A549 (cell line): ENCODE measurements at regions not wholly inside any gene's neighbourhood (a gene's known extent, or its start where the extent isn't known, plus 50 kb on each side); places are given as distances from the start of the nearest gene placed in this dataset.

ENCODE experiments used
- ATAC-seq, 2 experiments: fragments of 200-7000 bp in 1 of 2; fragments of >200 bp in 1 of 2; cut with Nextera tagmentation in 1 of 2; cut with Tn5 transposase in 1 of 2; 3 replicates each; pipeline versions ENCODE4 v1.8.0 to v1.9.1; 2018 to 2020; ENCODE audit warnings: mild to moderate bottlenecking in 1 of 2, moderate library complexity in 1 of 2
- CTCF ChIA-PET: fragments of 300-600 bp; sonication (Branson Sonifier 250); formaldehyde crosslinking; extraction: SDS; loops from one replicate; lab custom pipeline; 2021; ENCODE audit warnings: antibody characterized with exemption, inconsistent platforms; lab: Yijun Ruan, JAX
- POLR2A ChIA-PET: fragments of 350-600 bp; formaldehyde crosslinking; extraction: SDS; loops from one replicate; lab custom pipeline; 2021; ENCODE audit warnings: antibody characterized with exemption, inconsistent platforms; lab: Yijun Ruan, JAX
- DNase-seq, 2 experiments: peaks; one replicate each; pipeline versions ENCODE4 v3.0.0 to v3.0.0-alpha.2; 2011 to 2016; ENCODE audit warnings: low read depth in 1 of 2, low spot score in 1 of 2
- FAIRE-seq: peaks from 2 replicates; lab custom pipeline; 2011; peaks lifted over from hg19 to GRCh38; lab: Jason Lieb, UNC
- H3K27ac ChIP-seq, 2 experiments: fragments of >200 bp; sonication (Bioruptor Twin); formaldehyde crosslinking; 3 replicates each; pipeline ENCODE4 v1.5.1; 2016 to 2017
- H3K4me1 ChIP-seq: fragments of >200 bp; sonication (Bioruptor Twin); formaldehyde crosslinking; 3 replicates; pipeline ENCODE4 v1.6.1; 2016
- H3K4me2 ChIP-seq: fragments of >200 bp; sonication (Bioruptor Twin); formaldehyde crosslinking; 3 replicates; pipeline ENCODE4 v1.6.1; 2016
- H3K4me3 ChIP-seq: fragments of >200 bp; sonication (Bioruptor Twin); formaldehyde crosslinking; 3 replicates; pipeline ENCODE4 v1.5.1; 2016
- H3K9me3 ChIP-seq: fragments of >200 bp; sonication (Bioruptor Twin); formaldehyde crosslinking; 3 replicates; pipeline ENCODE4 v1.6.1; 2016
- CBX2 ChIP-seq: fragments of 200-600 bp; sonication (generic); IDR thresholded peaks from 2 replicates; pipeline ENCODE4 v1.6.1; 2016; ENCODE audit warnings: low read depth, mild to moderate bottlenecking, borderline replicate concordance
- CHD2 ChIP-seq: fragments of 150-350 bp; IDR thresholded peaks from 2 replicates; pipeline ENCODE4 v1.6.1; 2014; ENCODE audit warnings: low read length; ENCODE audit not compliant: partially characterized antibody
- CHD4 ChIP-seq: fragments of 200-600 bp; sonication (generic); IDR thresholded peaks from 2 replicates; pipeline ENCODE4 v1.6.1; 2016; ENCODE audit warnings: antibody characterized with exemption, mild to moderate bottlenecking, borderline replicate concordance
- EHF ChIP-seq: fragments of 250-450 bp; sonication (Bioruptor Pico); IDR thresholded peaks from 2 replicates; pipeline ENCODE4 v1.5.0; 2020; ENCODE audit warnings: mild to moderate bottlenecking
- EP300 ChIP-seq, 2 experiments: fragments of >200 bp; sonication (Bioruptor Twin); formaldehyde crosslinking; IDR thresholded peaks; 2 replicates in 1 of 2; 3 replicates in 1 of 2; pipeline ENCODE4 v1.6.1; 2016 to 2017
- FOXS1 ChIP-seq: fragments of 250-450 bp; sonication (Bioruptor Pico); IDR thresholded peaks from 2 replicates; pipeline ENCODE4 v1.5.0; 2020; ENCODE audit warnings: mild to moderate bottlenecking, moderate library complexity
- HOXA7 ChIP-seq: fragments of 250-450 bp; sonication (Bioruptor Pico); IDR thresholded peaks from 2 replicates; pipeline ENCODE4 v1.5.0; 2020; ENCODE audit warnings: mild to moderate bottlenecking, moderate library complexity
- HOXB13 ChIP-seq: fragments of 250-450 bp; sonication (Bioruptor Pico); IDR thresholded peaks from 2 replicates; pipeline ENCODE4 v1.5.0; 2020; ENCODE audit warnings: low read depth, mild to moderate bottlenecking, moderate library complexity
- HOXB5 ChIP-seq: fragments of 250-450 bp; sonication (Bioruptor Pico); IDR thresholded peaks from 2 replicates; pipeline ENCODE4 v1.5.0; 2020; ENCODE audit warnings: mild to moderate bottlenecking, moderate library complexity
- JUN ChIP-seq, 2 experiments: fragments of >200 bp; sonication (Bioruptor Twin); formaldehyde crosslinking; IDR thresholded peaks; 2 replicates in 1 of 2; 3 replicates in 1 of 2; pipeline ENCODE4 v1.6.1; 2016 to 2017
- JUNB ChIP-seq: fragments of >200 bp; sonication (Bioruptor Twin); formaldehyde crosslinking; IDR thresholded peaks from 2 replicates; pipeline ENCODE4 v1.6.1; 2016
- KDM1A ChIP-seq: fragments of 200-600 bp; sonication (generic); IDR thresholded peaks from 2 replicates; pipeline ENCODE4 v1.6.1; 2016; ENCODE audit warnings: low read depth, mild to moderate bottlenecking
- KDM5A ChIP-seq: fragments of 200-600 bp; sonication (generic); IDR thresholded peaks from 2 replicates; pipeline ENCODE4 v1.6.1; 2016; ENCODE audit warnings: antibody characterized with exemption, mild to moderate bottlenecking
- NPAS2 ChIP-seq: fragments of 250-450 bp; sonication (Bioruptor Pico); IDR thresholded peaks from 2 replicates; pipeline ENCODE4 v1.8.0; 2022; ENCODE audit warnings: mild to moderate bottlenecking, moderate library complexity, borderline replicate concordance
- RCOR1 ChIP-seq: fragments of 150-350 bp; IDR thresholded peaks from 2 replicates; pipeline ENCODE4 v1.6.1; 2014; ENCODE audit warnings: antibody characterized with exemption, low read length, low read depth
- RFX5 ChIP-seq: fragments of 450-650 bp; IDR thresholded peaks from 2 replicates; pipeline ENCODE4 v1.7.1; 2014; ENCODE audit warnings: antibody characterized with exemption, mild to moderate bottlenecking, moderate library complexity
- TP53 ChIP-seq: fragments of 250-450 bp; sonication (Bioruptor Pico); IDR thresholded peaks from 2 replicates; pipeline ENCODE4 v1.5.0; 2021; ENCODE audit warnings: mild to moderate bottlenecking, moderate library complexity
- ZC3H11A ChIP-seq: fragments of 450-650 bp; IDR thresholded peaks from 2 replicates; pipeline ENCODE4 v1.6.1; 2014; ENCODE audit warnings: antibody characterized with exemption, mild to moderate bottlenecking
- ZNF302 ChIP-seq: fragments of 250-450 bp; sonication (Bioruptor Pico); IDR thresholded peaks from 2 replicates; pipeline ENCODE4 v1.9.0; 2021; ENCODE audit warnings: inconsistent platforms, mild to moderate bottlenecking, moderate library complexity
- WGBS: methylation state at CpG from one replicate; pipeline ENCODE4 v1.1.6; 2017; ENCODE audit errors: missing lambda C conversion rate; 5-methylcytosine and 5-hydroxymethylcytosine counted together
- TF ChIP-seq, protein P1 (sequence below): fragments of 250-450 bp; sonication (Bioruptor Pico); IDR thresholded peaks from 2 replicates; pipeline ENCODE4 v1.5.0; 2021; ENCODE audit warnings: mild to moderate bottlenecking, moderate library complexity, borderline replicate concordance
- TF ChIP-seq, protein P2 (sequence below): fragments of 250-450 bp; sonication (Bioruptor Pico); IDR thresholded peaks from 2 replicates; pipeline ENCODE4 v1.5.0; 2020; ENCODE audit warnings: low read depth, mild to moderate bottlenecking, moderate library complexity
- TF ChIP-seq, protein P3 (sequence below): IDR thresholded peaks from 2 replicates; pipeline ENCODE4 v1.6.1; 2012
- TF ChIP-seq, protein P4 (sequence below): fragments of >200 bp; sonication (Bioruptor Twin); formaldehyde crosslinking; IDR thresholded peaks from 3 replicates; pipeline ENCODE4 v1.6.1; 2016
- TF ChIP-seq, protein P5 (sequence below): fragments of 150-350 bp; IDR thresholded peaks from 2 replicates; pipeline ENCODE4 v1.6.1; 2014; ENCODE audit warnings: low read depth, mild to moderate bottlenecking, low read length
- TF ChIP-seq, protein P6 (sequence below): IDR thresholded peaks from 2 replicates; pipeline ENCODE4 v1.6.1; 2012; ENCODE audit warnings: low read depth, borderline replicate concordance

DNA sequence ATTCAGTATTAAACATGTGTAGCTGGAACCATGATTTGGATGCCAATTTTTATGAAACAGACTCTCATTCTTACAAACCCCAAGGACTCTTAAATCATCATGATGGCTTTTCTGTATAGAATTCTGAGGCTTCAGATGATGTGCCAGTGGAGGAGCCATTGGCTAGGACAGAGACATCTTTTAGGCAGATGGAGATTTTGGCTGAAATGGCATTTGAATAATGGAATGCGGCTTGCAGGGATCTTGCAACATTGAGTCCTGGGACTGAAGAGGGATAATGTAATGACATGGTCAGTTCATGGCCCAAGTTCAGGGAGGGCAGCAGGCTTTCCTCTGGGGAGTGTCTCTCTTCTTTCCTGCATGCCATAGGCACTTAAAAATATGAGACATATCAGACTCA, 172.4 kb downstream of the ABCA8 start:
- ATAC-seq (no peak), DNase-seq (no peak), FAIRE-seq (no peak)
- H3K9me3 ChIP-seq, result no peaks in the 10 kb centered on the region
- ChIA-PET POLR2A (no interaction called here), CTCF (interaction anchor here (1.7 kb wide), 1 partner anchor 9 kb away, joined by 4 read pairs; no protein-coding TSS in a partner anchor)
- H3K4me1 ChIP-seq, result no peaks in the 10 kb centered on the region
- H3K4me3 ChIP-seq, result no peak overlapping the region
- 92% methylated on average over 1 of the region's 1 CpG for WGBS
- no peak overlapping the region for H3K27ac ChIP-seq
- no peak for TF ChIP-seq HOXB13 (CRISPR knock-in tag)
- TF ChIP-seq, protein P1, sequence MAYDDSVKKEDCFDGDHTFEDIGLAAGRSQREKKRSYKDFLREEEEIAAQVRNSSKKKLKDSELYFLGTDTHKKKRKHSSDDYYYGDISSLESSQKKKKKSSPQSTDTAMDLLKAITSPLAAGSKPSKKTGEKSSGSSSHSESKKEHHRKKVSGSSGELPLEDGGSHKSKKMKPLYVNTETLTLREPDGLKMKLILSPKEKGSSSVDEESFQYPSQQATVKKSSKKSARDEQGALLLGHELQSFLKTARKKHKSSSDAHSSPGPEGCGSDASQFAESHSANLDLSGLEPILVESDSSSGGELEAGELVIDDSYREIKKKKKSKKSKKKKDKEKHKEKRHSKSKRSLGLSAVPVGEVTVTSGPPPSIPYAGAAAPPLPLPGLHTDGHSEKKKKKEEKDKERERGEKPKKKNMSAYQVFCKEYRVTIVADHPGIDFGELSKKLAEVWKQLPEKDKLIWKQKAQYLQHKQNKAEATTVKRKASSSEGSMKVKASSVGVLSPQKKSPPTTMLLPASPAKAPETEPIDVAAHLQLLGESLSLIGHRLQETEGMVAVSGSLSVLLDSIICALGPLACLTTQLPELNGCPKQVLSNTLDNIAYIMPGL (CRISPR knock-in tag), result no peak
- H3K4me2 ChIP-seq, result no peak overlapping the region

DNA sequence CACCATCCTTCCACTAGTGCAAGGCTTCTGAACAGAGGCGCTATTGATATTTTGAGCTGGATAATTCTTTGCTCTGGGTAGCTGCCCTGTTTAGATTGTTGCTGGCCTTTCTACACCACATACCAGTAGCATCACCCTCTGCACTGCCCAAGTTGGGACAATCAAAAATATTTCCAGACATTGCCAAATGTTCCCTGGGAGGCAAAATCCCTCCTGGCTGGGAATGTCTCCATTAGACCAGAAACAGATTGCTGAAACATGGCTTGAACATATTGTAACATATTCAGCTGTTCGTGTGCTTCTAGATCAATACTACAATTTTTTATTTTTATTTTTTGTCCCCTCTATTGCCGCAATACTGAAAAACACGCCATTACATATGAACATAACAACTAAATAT, 174.6 kb downstream of the ABCA8 start:
- Histone ChIP-seq H3K27ac (no peak overlapping the region), H3K9me3 (no peaks in the 10 kb centered on the region), H3K4me2 (no peak overlapping the region), H3K4me1 (no peaks in the 10 kb centered on the region), H3K4me3 (no peak overlapping the region)
- ATAC-seq, result no peak
- no peak for DNase-seq
- FAIRE-seq, result no peak
- WGBS, result 53% methylated on average over 4 of the region's 4 CpGs
- ChIA-PET POLR2A (no interaction called here), CTCF (interaction anchor here (0.6 to 14.4 kb wide), 6 partner anchors 9 to 463 kb away, joined by 3 to 352 read pairs (median 68); partner anchors contain the start of gene ABCA10)
- TF ChIP-seq HOXA7 (CRISPR knock-in tag) (no peak), TP53 (no peak), CBX2 (no peak), HOXB13 (CRISPR knock-in tag) (no peak), FOXS1 (no peak), JUNB (no peak), CHD2 (no peak), EP300 (IDR thresholded peaks at IDR 0.05) (no peak), NPAS2 (CRISPR knock-in tag) (no peak), CHD4 (no peak), RCOR1 (no peak)
- TF ChIP-seq, protein P2, sequence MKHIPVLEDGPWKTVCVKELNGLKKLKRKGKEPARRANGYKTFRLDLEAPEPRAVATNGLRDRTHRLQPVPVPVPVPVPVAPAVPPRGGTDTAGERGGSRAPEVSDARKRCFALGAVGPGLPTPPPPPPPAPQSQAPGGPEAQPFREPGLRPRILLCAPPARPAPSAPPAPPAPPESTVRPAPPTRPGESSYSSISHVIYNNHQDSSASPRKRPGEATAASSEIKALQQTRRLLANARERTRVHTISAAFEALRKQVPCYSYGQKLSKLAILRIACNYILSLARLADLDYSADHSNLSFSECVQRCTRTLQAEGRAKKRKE, result no peak
- TF ChIP-seq, protein P3, sequence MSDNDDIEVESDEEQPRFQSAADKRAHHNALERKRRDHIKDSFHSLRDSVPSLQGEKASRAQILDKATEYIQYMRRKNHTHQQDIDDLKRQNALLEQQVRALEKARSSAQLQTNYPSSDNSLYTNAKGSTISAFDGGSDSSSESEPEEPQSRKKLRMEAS, result no peak
- TF ChIP-seq, protein P1 (CRISPR knock-in tag), result no peak
- TF ChIP-seq, protein P4, sequence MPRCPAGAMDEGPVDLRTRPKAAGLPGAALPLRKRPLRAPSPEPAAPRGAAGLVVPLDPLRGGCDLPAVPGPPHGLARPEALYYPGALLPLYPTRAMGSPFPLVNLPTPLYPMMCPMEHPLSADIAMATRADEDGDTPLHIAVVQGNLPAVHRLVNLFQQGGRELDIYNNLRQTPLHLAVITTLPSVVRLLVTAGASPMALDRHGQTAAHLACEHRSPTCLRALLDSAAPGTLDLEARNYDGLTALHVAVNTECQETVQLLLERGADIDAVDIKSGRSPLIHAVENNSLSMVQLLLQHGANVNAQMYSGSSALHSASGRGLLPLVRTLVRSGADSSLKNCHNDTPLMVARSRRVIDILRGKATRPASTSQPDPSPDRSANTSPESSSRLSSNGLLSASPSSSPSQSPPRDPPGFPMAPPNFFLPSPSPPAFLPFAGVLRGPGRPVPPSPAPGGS, result no peak

DNA sequence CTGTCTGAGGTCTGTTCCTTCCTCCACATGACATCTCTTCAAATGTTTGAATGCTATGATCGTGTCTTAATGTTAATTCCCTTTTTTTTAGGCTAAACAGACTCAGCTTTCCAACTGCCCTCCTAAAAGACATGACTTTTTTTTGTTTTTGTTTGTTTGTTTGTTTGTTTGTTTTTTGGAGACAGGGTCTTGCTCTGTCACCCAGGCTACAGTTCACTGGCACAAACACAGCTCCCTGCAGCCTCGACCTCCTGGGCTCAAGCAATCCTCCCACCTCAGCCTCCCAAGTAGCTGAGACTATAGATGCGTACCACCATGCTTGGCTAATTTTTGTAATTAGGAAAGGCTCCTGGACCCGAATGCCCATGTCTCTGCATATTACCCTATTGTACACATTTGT, 176.5 kb downstream of the ABCA8 start:
- POLR2A ChIA-PET, result no interaction called here
- TF ChIP-seq JUNB (no peak), EHF (CRISPR knock-in tag) (no peak), ZC3H11A (no peak), JUN (IDR thresholded peaks at IDR 0.05) (no peak), HOXB5 (CRISPR knock-in tag) (no peak), KDM1A (no peak), NPAS2 (CRISPR knock-in tag) (no peak), ZNF302 (CRISPR knock-in tag) (no peak), RFX5 (no peak), EP300 (IDR thresholded peaks at IDR 0.05) (no peak), KDM5A (no peak)
- TF ChIP-seq, protein P5, sequence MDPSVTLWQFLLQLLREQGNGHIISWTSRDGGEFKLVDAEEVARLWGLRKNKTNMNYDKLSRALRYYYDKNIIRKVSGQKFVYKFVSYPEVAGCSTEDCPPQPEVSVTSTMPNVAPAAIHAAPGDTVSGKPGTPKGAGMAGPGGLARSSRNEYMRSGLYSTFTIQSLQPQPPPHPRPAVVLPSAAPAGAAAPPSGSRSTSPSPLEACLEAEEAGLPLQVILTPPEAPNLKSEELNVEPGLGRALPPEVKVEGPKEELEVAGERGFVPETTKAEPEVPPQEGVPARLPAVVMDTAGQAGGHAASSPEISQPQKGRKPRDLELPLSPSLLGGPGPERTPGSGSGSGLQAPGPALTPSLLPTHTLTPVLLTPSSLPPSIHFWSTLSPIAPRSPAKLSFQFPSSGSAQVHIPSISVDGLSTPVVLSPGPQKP, result no peak
- TF ChIP-seq, protein P6, sequence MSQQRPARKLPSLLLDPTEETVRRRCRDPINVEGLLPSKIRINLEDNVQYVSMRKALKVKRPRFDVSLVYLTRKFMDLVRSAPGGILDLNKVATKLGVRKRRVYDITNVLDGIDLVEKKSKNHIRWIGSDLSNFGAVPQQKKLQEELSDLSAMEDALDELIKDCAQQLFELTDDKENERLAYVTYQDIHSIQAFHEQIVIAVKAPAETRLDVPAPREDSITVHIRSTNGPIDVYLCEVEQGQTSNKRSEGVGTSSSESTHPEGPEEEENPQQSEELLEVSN, result no peak
- TF ChIP-seq, protein P4, result no peak

More for the DNA sequence above, 176.5 kb downstream of the ABCA8 start:
- Histone ChIP-seq H3K4me1 (peaks cover 7% of the 10 kb centered on the region), H3K4me3 (no peak overlapping the region), H3K9me3 (no peaks in the 10 kb centered on the region), H3K4me2 (no peak overlapping the region), H3K27ac (no peak overlapping the region)
- 30% methylated on average over 4 of the region's 4 CpGs for WGBS
- DNase-seq (no peak), ATAC-seq (no peak), FAIRE-seq (no peak)
- CTCF ChIA-PET, result interaction anchor here (0.6 to 14.4 kb wide), 15 partner anchors 11 to 745 kb away, joined by 3 to 352 read pairs (median 6); partner anchors contain the start of gene ABCA10
